ENCODE measurements at regions not wholly inside any gene's neighbourhood (a gene's known extent, or its start where the extent isn't known, plus 50 kb on each side); places are given as distances from the start of the nearest gene placed in this dataset.
A peak's percentile ranks its signal among the peaks of the same experiment; 100 is the strongest.

GRCh38 chr22:27438271-27438980 is 363.1 kb downstream of the MN1 start:
- no peak overlapping the region for H2AFZ ChIP-seq (ENCODE audit: low read length)
- 0 out of 2 replicates have a peak overlapping the region, but pooled peaks have one; percentile 35 for H2BK5ac ChIP-seq (ENCODE audit: low read depth, low read length)
- peaks cover 4 to 22% (median 13%) of the 10 kb centered on the region in 4 experiments for H3K4me1 ChIP-seq (replicated peaks in 1 of 4; ENCODE audit: control insufficient read depth in 3 of 4, insufficient read depth in 4 of 4, low read length in 3 of 4)
- no peaks in the 10 kb centered on the region for H4K20me1 ChIP-seq (replicated peaks in 1 of 2; ENCODE audit: control insufficient read depth in 1 of 2, insufficient read depth in 2 of 2, low read length in 2 of 2)
- no peak overlapping the region for H3K9ac ChIP-seq (replicated peaks in 1 of 4; ENCODE audit: extremely low read depth in 1 of 4, low read depth in 3 of 4, low read length in 3 of 4)
- H4K8ac ChIP-seq (ENCODE audit: extremely low read depth, insufficient read depth, low read length): peak overlapping the region; percentile 15
- WGBS, 2 experiments (ENCODE audit: extremely low coverage in 1 of 2, insufficient coverage in 1 of 2, insufficient read length in 1 of 2, insufficient replicate concordance in 2 of 2, low coverage in 1 of 2, low lambda C conversion rate in 2 of 2, missing lambda C conversion rate in 1 of 2): 91% methylated on average over 22 of the region's 22 CpGs; no CpG with 5 or more reads in 1 of the 2 experiments
- H3K56ac ChIP-seq (replicated peaks; ENCODE audit: insufficient read length, low read depth, low read length): no peak overlapping the region
- no peak overlapping the region; the same call in 1 of the 2 replicates for H3K18ac ChIP-seq (ENCODE audit: extremely low read depth, low read length)
- no peak overlapping the region for H3K14ac ChIP-seq (ENCODE audit: insufficient read length)
- FAIRE-seq (no peak), DNase-seq (ENCODE audit: low read depth in 1 of 2, low spot score in 2 of 2) (no peak)
- 0 out of 2 replicates have a peak overlapping the region, but pooled peaks have one; percentile 68 for H2BK12ac ChIP-seq (ENCODE audit: low read depth, low read length)
- no peaks in the 10 kb centered on the region for H3K9me3 ChIP-seq (ENCODE audit: insufficient read depth in 2 of 2, low read depth in 1 of 2, low read length in 1 of 2)
- ChIA-PET POLR2A (ENCODE audit: partially characterized antibody) (interaction anchor here (1.1 kb wide), 1 partner anchor 22 kb away, joined by 3 read pairs; no protein-coding TSS in a partner anchor), CTCF (ENCODE audit: partially characterized antibody) (interaction anchor here (1.0 to 1.7 kb wide), 5 partner anchors 21 to 230 kb away, joined by 3 to 6 read pairs (median 4); no protein-coding TSS in a partner anchor)
- H3K4ac ChIP-seq (replicated peaks; ENCODE audit: insufficient read length, low read depth, low read length): no peak overlapping the region
- H3K23ac ChIP-seq (ENCODE audit: insufficient read length): no peak overlapping the region
- H3K4me3 ChIP-seq (ENCODE audit: extremely low read depth in 1 of 4, insufficient read depth in 2 of 4, low read depth in 3 of 4, low read length in 4 of 4): no peak overlapping the region
- no peaks in the 10 kb centered on the region for H3K79me1 ChIP-seq (ENCODE audit: low read depth, low read length)
- H4K91ac ChIP-seq (replicated peaks; ENCODE audit: insufficient read length, low read length): no peak overlapping the region
- no peaks in the 10 kb centered on the region for H3K27me3 ChIP-seq (replicated peaks in 1 of 4; ENCODE audit: control insufficient read depth in 3 of 4, extremely low read depth in 1 of 4, insufficient read depth in 3 of 4, low read length in 3 of 4)
- no peaks in the 10 kb centered on the region for H3K36me3 ChIP-seq (ENCODE audit: control insufficient read depth in 2 of 4, insufficient read depth in 4 of 4, low read length in 3 of 4)
- H3K4me2 ChIP-seq (ENCODE audit: insufficient read depth in 1 of 2, low read depth in 2 of 2, low read length in 2 of 2): no peak overlapping the region
- H3K27ac ChIP-seq (ENCODE audit: low read depth, low read length): no peak overlapping the region
- H3K79me2 ChIP-seq (ENCODE audit: control insufficient read depth in 1 of 2, insufficient read depth in 2 of 2, low read length in 2 of 2): no peaks in the 10 kb centered on the region
- H4K5ac ChIP-seq (ENCODE audit: insufficient read length, low read depth, low read length): no peak overlapping the region
- H2BK15ac ChIP-seq (ENCODE audit: low read length): no peak overlapping the region
- no peak overlapping the region for H2BK20ac ChIP-seq (ENCODE audit: low read length)
- no peak overlapping the region for H2AK5ac ChIP-seq (ENCODE audit: low read depth, low read length)
- no peaks in the 10 kb centered on the region for H3K23me2 ChIP-seq (ENCODE audit: low read depth, low read length)
- no peak overlapping the region for H2BK120ac ChIP-seq (replicated peaks; ENCODE audit: low read depth, low read length)
- no peak for TF ChIP-seq CTCF (IDR thresholded peaks at IDR 0.05; ENCODE audit: control extremely low read depth in 1 of 3, insufficient read depth in 1 of 3, low read depth in 1 of 3, low read length in 3 of 3)
- TF ChIP-seq BCL11A (IDR thresholded peaks at IDR 0.05; ENCODE audit: low read depth in 2 of 2, low read length in 2 of 2): no peak
- TF ChIP-seq TCF12 (IDR thresholded peaks at IDR 0.05; ENCODE audit: low read depth, low read length): no peak
- no peak for TF ChIP-seq POU5F1 (IDR thresholded peaks at IDR 0.05; ENCODE audit: low read depth, low read length)
- no peak for TF ChIP-seq FOSL1 (IDR thresholded peaks at IDR 0.05; ENCODE audit: insufficient read depth, low read depth, low read length)
- TF ChIP-seq ATF3 (IDR thresholded peaks at IDR 0.05; ENCODE audit: insufficient read depth, low read depth, low read length): no peak
- TF ChIP-seq ZNF274 (IDR thresholded peaks at IDR 0.05; ENCODE audit: borderline replicate concordance, extremely low read depth, low read length): no peak
- no peak for TF ChIP-seq SRF (IDR thresholded peaks at IDR 0.05; ENCODE audit: low read depth, low read length)
- TF ChIP-seq SP1 (IDR thresholded peaks at IDR 0.05; ENCODE audit: low read depth, low read length): no peak
- no peak for TF ChIP-seq KDM5A (IDR thresholded peaks at IDR 0.05; ENCODE audit: low read length)

Data from H1 (cell line).